K562 (cell line): ENCODE measurements at regions not wholly inside any gene's neighbourhood (a gene's known extent, or its start where the extent isn't known, plus 50 kb on each side); places are given as distances from the start of the nearest gene placed in this dataset.

Source experiments
- ATAC-seq: fragments of 200-7000 bp; cut with Tn5 transposase; 3 replicates; pipeline ENCODE4 v1.9.1; 2020; ENCODE audit warnings: moderate library complexity
- BruUV-seq: library from RNA; stranded (reverse); fragments of 400-500 nt; replicated peaks from 2 replicates; lab custom pipeline; 2021; lab: Mats Ljungman, UMichigan
- CTCF ChIA-PET: fragments of 300-600 bp; formaldehyde crosslinking; extraction: SDS; loops from one replicate; lab custom pipeline; 2021; ENCODE audit warnings: low intra/inter-chr PET ratio; lab: Yijun Ruan, JAX
- POLR2A ChIA-PET: fragments of 300-600, 350-650 bp; sonication (Branson Sonifier 250); formaldehyde crosslinking; extraction: SDS; loops from one replicate; lab custom pipeline; 2021; ENCODE audit warnings: antibody characterized with exemption, inconsistent platforms; lab: Yijun Ruan, JAX
- DNase-seq, 4 experiments: peaks; one replicate each; pipeline versions ENCODE4 v3.0.0 to v3.0.0-alpha.2; 2011 to 2018; ENCODE audit warnings: low spot score in 3 of 4, mixed read lengths in 3 of 4; ENCODE audit errors: extremely low read depth in 1 of 4
- FAIRE-seq: peaks from 2 replicates; lab custom pipeline; 2011; peaks lifted over from hg19 to GRCh38; lab: Jason Lieb, UNC
- H2AFZ ChIP-seq: 2 replicates; pipeline ENCODE4 v1.6.0; 2011; ENCODE audit warnings: low read depth, low read length, control low read depth, inconsistent platforms
- H3K27ac ChIP-seq: fragments of 200-600 bp; 3 replicates; pipeline ENCODE4 v1.8.0; 2011; ENCODE audit warnings: low read depth, mild to moderate bottlenecking, control low read depth, inconsistent platforms, low read length, moderate library complexity, mixed read lengths; ENCODE audit errors: extremely low read depth
- H3K27me3 ChIP-seq, 2 experiments: fragments of 300-600 bp in 1 of 2; 2 replicates in 1 of 2; 3 replicates in 1 of 2; pipeline versions ENCODE4 v1.6.0 to v1.8.0; 2011; ENCODE audit warnings: inconsistent platforms in 2 of 2, low read length in 2 of 2, mild to moderate bottlenecking in 1 of 2, mixed read lengths in 1 of 2, moderate library complexity in 1 of 2; ENCODE audit not compliant: control insufficient read depth in 2 of 2, insufficient read depth in 2 of 2
- H3K36me3 ChIP-seq: fragments of 300-600 bp; 3 replicates; pipeline ENCODE4 v1.8.0; 2011; ENCODE audit warnings: mild to moderate bottlenecking, low read length, inconsistent platforms; ENCODE audit not compliant: control insufficient read depth, insufficient read depth
- H3K4me1 ChIP-seq, 2 experiments: fragments of 200-600 bp in 1 of 2; replicated peaks in 1 of 2; 2 replicates in 1 of 2; 3 replicates in 1 of 2; pipeline versions ENCODE4 v1.5.1 to v1.8.0; 2011; ENCODE audit warnings: inconsistent platforms in 2 of 2, low read length in 2 of 2, mild to moderate bottlenecking in 1 of 2, mixed read lengths in 1 of 2, moderate library complexity in 1 of 2; ENCODE audit not compliant: control insufficient read depth in 2 of 2, insufficient read depth in 2 of 2
- H3K4me2 ChIP-seq: 2 replicates; pipeline ENCODE4 v1.6.1; 2011; ENCODE audit warnings: low read length, control low read depth, inconsistent platforms, mixed read lengths; ENCODE audit not compliant: insufficient read depth
- H3K4me3 ChIP-seq: fragments of 200-600 bp; sonication (generic), shearing (Covaris generic); 2 replicates; pipeline ENCODE4 v1.5.1; 2016; ENCODE audit warnings: control low read depth, inconsistent platforms
- H3K79me2 ChIP-seq: fragments of 200-600 bp; 3 replicates; pipeline ENCODE4 v1.8.0; 2011; ENCODE audit warnings: low read length, inconsistent platforms; ENCODE audit not compliant: control insufficient read depth, insufficient read depth
- H3K9ac ChIP-seq, 2 experiments: 2 replicates each; pipeline versions ENCODE4 v1.6.0 to v1.6.1; 2011; ENCODE audit warnings: low read depth in 2 of 2, low read length in 2 of 2, control low read depth in 1 of 2, inconsistent platforms in 1 of 2, mild to moderate bottlenecking in 1 of 2, mixed read lengths in 1 of 2; ENCODE audit not compliant: insufficient read depth in 1 of 2
- H3K9me1 ChIP-seq: one replicate; pipeline ENCODE4 v1.6.0; 2011; ENCODE audit warnings: inconsistent platforms, mild to moderate bottlenecking, low read length, moderate library complexity; ENCODE audit not compliant: control insufficient read depth, insufficient read depth
- H3K9me3 ChIP-seq: replicated peaks from 2 replicates; pipeline ENCODE4 v1.5.1; 2011; ENCODE audit warnings: low read depth, low read length, inconsistent platforms; ENCODE audit not compliant: control insufficient read depth, insufficient read depth
- H4K20me1 ChIP-seq: replicated peaks from 2 replicates; pipeline ENCODE4 v1.6.1; 2011; ENCODE audit warnings: low read length, inconsistent platforms, mixed read lengths; ENCODE audit not compliant: control insufficient read depth, insufficient read depth
- ELF2 ChIP-seq: fragments of 250-450 bp; sonication (Bioruptor Pico); IDR thresholded peaks from 2 replicates; pipeline ENCODE4 v1.5.0; 2021; ENCODE audit warnings: mild to moderate bottlenecking
- FIP1L1 ChIP-seq: fragments of 200-400 bp; formaldehyde crosslinking; IDR thresholded peaks from 2 replicates; pipeline ENCODE4 v1.6.1; 2018; ENCODE audit warnings: mild to moderate bottlenecking, low read depth, low read length; ENCODE audit not compliant: poor library complexity, severe bottlenecking
- HCFC1 ChIP-seq: IDR thresholded peaks from 2 replicates; pipeline ENCODE4 v1.6.1; 2012; ENCODE audit warnings: low read depth, low read length, improper control_type of control experiment
- IRF9 ChIP-seq: fragments of 450-650 bp; IDR thresholded peaks from 2 replicates; pipeline ENCODE4 v1.6.1; 2016; ENCODE audit warnings: missing biosample characterization, missing genetic modification characterization
- KLF1 ChIP-seq: fragments of 450-650 bp; IDR thresholded peaks from 2 replicates; pipeline ENCODE4 v1.6.1; 2016; ENCODE audit warnings: missing genetic modification characterization, missing compliant biosample characterization
- MAFF ChIP-seq: IDR thresholded peaks from 2 replicates; pipeline ENCODE4 v1.6.1; 2012; ENCODE audit warnings: low read length, improper control_type of control experiment
- ZNF518B ChIP-seq: fragments of 250-450 bp; sonication (Bioruptor Pico); IDR thresholded peaks from 2 replicates; pipeline ENCODE4 v1.5.0; 2021; ENCODE audit warnings: mild to moderate bottlenecking, moderate library complexity
- WGBS: fragments of 100-300 bp; shearing (Covaris generic); methylation state at CpG from one replicate; pipeline ENCODE4 v1.1.6; 2016; ENCODE audit warnings: low coverage, mixed read lengths; ENCODE audit not compliant: insufficient coverage; ENCODE audit errors: missing lambda C conversion rate; 5-methylcytosine and 5-hydroxymethylcytosine counted together
- in situ Hi-C: fragments of 300-500 bp; cut with MboI; formaldehyde crosslinking; loops from 4 replicates; pipeline ENCODE4 v1.15.0; 2018; ENCODE audit warnings: inconsistent platforms, mixed read lengths
- intact Hi-C: fragments of 100-400 bp; cut with micrococcal nuclease; formaldehyde crosslinking; loops from 2 replicates; pipeline ENCODE4 v1.14.2; 2022
- TF ChIP-seq, protein P1 (sequence below): fragments of 450-650 bp; IDR thresholded peaks from 2 replicates; pipeline ENCODE4 v1.6.1; 2017; ENCODE audit warnings: mild to moderate bottlenecking, moderate library complexity
- TF ChIP-seq, protein P2 (sequence below), 2 experiments: fragments of 450-650 bp; IDR thresholded peaks; 2 replicates each; pipeline ENCODE4 v1.6.1; 2018; ENCODE audit warnings: mild to moderate bottlenecking in 2 of 2, low read depth in 1 of 2; ENCODE audit not compliant: partially characterized antibody in 2 of 2

GRCh38 chr4:154036856-154037255 lies 248.0 kb upstream of the SFRP2 start:
- in situ Hi-C loops = no loop called here
- Histone ChIP-seq H3K4me3 (no peak overlapping the region), H3K9me3 (no peaks in the 10 kb centered on the region), H3K9ac (no peak overlapping the region), H3K4me2 (no peak overlapping the region), H4K20me1 (no peaks in the 10 kb centered on the region), H3K27ac (no peak overlapping the region), H3K4me1 (no peaks in the 10 kb centered on the region), H2AFZ (no peak overlapping the region), H3K79me2 (no peaks in the 10 kb centered on the region), H3K9me1 (no peaks in the 10 kb centered on the region), H3K36me3 (no peaks in the 10 kb centered on the region), H3K27me3 (no peaks in the 10 kb centered on the region)
- TF ChIP-seq KLF1 = no peak
- TF ChIP-seq, protein P1, sequence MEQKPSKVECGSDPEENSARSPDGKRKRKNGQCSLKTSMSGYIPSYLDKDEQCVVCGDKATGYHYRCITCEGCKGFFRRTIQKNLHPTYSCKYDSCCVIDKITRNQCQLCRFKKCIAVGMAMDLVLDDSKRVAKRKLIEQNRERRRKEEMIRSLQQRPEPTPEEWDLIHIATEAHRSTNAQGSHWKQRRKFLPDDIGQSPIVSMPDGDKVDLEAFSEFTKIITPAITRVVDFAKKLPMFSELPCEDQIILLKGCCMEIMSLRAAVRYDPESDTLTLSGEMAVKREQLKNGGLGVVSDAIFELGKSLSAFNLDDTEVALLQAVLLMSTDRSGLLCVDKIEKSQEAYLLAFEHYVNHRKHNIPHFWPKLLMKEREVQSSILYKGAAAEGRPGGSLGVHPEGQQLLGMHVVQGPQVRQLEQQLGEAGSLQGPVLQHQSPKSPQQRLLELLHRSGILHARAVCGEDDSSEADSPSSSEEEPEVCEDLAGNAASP = no peak
- TF ChIP-seq FIP1L1 = no peak
- no peak for TF ChIP-seq MAFF
- no peak for TF ChIP-seq HCFC1
- no peak for TF ChIP-seq ZNF518B (CRISPR knock-in tag)
- TF ChIP-seq, protein P2, sequence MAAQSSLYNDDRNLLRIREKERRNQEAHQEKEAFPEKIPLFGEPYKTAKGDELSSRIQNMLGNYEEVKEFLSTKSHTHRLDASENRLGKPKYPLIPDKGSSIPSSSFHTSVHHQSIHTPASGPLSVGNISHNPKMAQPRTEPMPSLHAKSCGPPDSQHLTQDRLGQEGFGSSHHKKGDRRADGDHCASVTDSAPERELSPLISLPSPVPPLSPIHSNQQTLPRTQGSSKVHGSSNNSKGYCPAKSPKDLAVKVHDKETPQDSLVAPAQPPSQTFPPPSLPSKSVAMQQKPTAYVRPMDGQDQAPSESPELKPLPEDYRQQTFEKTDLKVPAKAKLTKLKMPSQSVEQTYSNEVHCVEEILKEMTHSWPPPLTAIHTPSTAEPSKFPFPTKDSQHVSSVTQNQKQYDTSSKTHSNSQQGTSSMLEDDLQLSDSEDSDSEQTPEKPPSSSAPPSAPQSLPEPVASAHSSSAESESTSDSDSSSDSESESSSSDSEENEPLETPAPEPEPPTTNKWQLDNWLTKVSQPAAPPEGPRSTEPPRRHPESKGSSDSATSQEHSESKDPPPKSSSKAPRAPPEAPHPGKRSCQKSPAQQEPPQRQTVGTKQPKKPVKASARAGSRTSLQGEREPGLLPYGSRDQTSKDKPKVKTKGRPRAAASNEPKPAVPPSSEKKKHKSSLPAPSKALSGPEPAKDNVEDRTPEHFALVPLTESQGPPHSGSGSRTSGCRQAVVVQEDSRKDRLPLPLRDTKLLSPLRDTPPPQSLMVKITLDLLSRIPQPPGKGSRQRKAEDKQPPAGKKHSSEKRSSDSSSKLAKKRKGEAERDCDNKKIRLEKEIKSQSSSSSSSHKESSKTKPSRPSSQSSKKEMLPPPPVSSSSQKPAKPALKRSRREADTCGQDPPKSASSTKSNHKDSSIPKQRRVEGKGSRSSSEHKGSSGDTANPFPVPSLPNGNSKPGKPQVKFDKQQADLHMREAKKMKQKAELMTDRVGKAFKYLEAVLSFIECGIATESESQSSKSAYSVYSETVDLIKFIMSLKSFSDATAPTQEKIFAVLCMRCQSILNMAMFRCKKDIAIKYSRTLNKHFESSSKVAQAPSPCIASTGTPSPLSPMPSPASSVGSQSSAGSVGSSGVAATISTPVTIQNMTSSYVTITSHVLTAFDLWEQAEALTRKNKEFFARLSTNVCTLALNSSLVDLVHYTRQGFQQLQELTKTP (IDR thresholded peaks at IDR 0.05; ENCODE audit: low read depth in 1 of 2, partially characterized antibody in 2 of 2) = no peak
- TF ChIP-seq IRF9 (tag) = no peak
- no peak for TF ChIP-seq ELF2 (CRISPR knock-in tag)
- ATAC-seq (no peak), DNase-seq (no peak), FAIRE-seq (no peak)
- intact Hi-C loops = no loop called here
- CTCF ChIA-PET = no interaction called here
- 0% methylated on average over 3 of the region's 3 CpGs for WGBS
- BruUV-seq = no TSS peak
- POLR2A ChIA-PET = interaction anchor here (0.6 kb wide), 1 partner anchor 12 kb away, joined by 3 read pairs; no protein-coding TSS in a partner anchor
